Brain microvascular endothelial cell (primary cell): ENCODE measurements at regions not wholly inside any gene's neighbourhood (a gene's known extent, or its start where the extent isn't known, plus 50 kb on each side); places are given as distances from the start of the nearest gene placed in this dataset.

ENCODE experiments used
- DNase-seq: peaks from one replicate; pipeline ENCODE4 v3.0.0-alpha.2; 2020
- H3K27ac ChIP-seq: fragments of 250-450 bp; sonication (Bioruptor Pico); 2 replicates; pipeline ENCODE4 v1.5.1; 2020; ENCODE audit warnings: mild to moderate bottlenecking, moderate library complexity
- H3K27me3 ChIP-seq: fragments of 250-450 bp; sonication (Bioruptor Pico); replicated peaks from 2 replicates; pipeline ENCODE4 v1.5.1; 2020; ENCODE audit warnings: mild to moderate bottlenecking
- H3K36me3 ChIP-seq: fragments of 250-450 bp; sonication (Bioruptor Pico); replicated peaks from 2 replicates; pipeline ENCODE4 v1.5.1; 2020; ENCODE audit warnings: mild to moderate bottlenecking
- H3K4me3 ChIP-seq: 2 replicates; pipeline ENCODE4 v1.5.1; 2011; ENCODE audit warnings: low read depth, mild to moderate bottlenecking, control low read depth, low read length, moderate library complexity
- CTCF ChIP-seq: IDR thresholded peaks from 2 replicates; pipeline ENCODE4 v1.5.1; 2011; ENCODE audit warnings: low read depth, mild to moderate bottlenecking, moderate library complexity, low read length, control low read depth, inconsistent platforms; ENCODE audit errors: missing control alignments
- in situ Hi-C: cut with HindIII; loops from 2 replicates; pipeline ENCODE4 v1.10.0; 2017; ENCODE audit warnings: low sequenced_read_pairs, low pct_ligation_motif_present

GRCh38 chr12:132386926-132387497, 57.6 kb upstream of the GALNT9 start:
- DNase-seq = no peak
- no peaks in the 10 kb centered on the region for H3K36me3 ChIP-seq
- in situ Hi-C loops = no loop called here
- no peak overlapping the region for H3K27ac ChIP-seq
- H3K27me3 ChIP-seq = peaks cover 31% of the 10 kb centered on the region
- no peak for TF ChIP-seq CTCF
- H3K4me3 ChIP-seq = no peak overlapping the region

GRCh38 chr12:132385923-132386751, 56.7 kb upstream of the GALNT9 start:
- in situ Hi-C loops = no loop called here
- Histone ChIP-seq H3K36me3 (no peaks in the 10 kb centered on the region), H3K27ac (no peak overlapping the region), H3K27me3 (peaks cover 31% of the 10 kb centered on the region), H3K4me3 (no peak overlapping the region)
- TF ChIP-seq CTCF = no peak
- no peak for DNase-seq

- DNase-seq = no peak
- Histone ChIP-seq H3K36me3 (no peaks in the 10 kb centered on the region), H3K27me3 (peaks cover 32% of the 10 kb centered on the region), H3K27ac (no peak overlapping the region), H3K4me3 (no peak overlapping the region)
- in situ Hi-C loops = no loop called here
- TF ChIP-seq CTCF = no peak
Observed at GRCh38 chr12:132384916-132385774, 55.8 kb upstream of the GALNT9 start.

GRCh38 chr12:132380641-132381040, 51.3 kb upstream of the GALNT9 start:
- Histone ChIP-seq H3K27ac (no peak overlapping the region), H3K4me3 (no peak overlapping the region), H3K36me3 (no peaks in the 10 kb centered on the region), H3K27me3 (peaks cover 29% of the 10 kb centered on the region)
- in situ Hi-C loops = no loop called here
- no peak for TF ChIP-seq CTCF
- DNase-seq = no peak

GRCh38 chr12:132379996-132380395, 50.6 kb upstream of the GALNT9 start:
- no peak for TF ChIP-seq CTCF
- Histone ChIP-seq H3K27ac (no peak overlapping the region), H3K27me3 (peaks cover 27% of the 10 kb centered on the region), H3K36me3 (no peaks in the 10 kb centered on the region), H3K4me3 (no peak overlapping the region)
- no peak for DNase-seq
- in situ Hi-C loops = no loop called here
